ENCODE measurements at regions not wholly inside any gene's neighbourhood (a gene's known extent, or its start where the extent isn't known, plus 50 kb on each side); places are given as distances from the start of the nearest gene placed in this dataset.

DNA sequence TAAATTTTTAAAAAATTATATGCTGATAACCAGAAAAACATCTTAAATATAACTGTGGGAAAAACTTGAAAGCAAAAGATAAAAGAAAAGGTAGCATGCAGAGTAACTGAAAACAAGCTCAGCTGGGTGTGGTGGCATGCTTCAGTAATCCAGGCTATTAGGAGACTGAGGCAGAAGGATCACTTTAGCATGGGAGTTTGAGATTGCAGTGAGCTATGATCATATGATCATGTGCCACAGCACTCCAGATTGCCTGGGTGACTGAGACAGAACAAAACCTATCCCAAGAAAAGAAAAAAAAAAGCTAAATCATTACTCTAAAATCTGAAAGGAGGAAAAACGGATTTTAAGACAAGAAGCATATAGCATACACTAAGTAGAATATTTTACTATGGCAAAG is 1624.0 kb downstream of the AMY1C start:
- H3K9me3 ChIP-seq (ENCODE audit: control insufficient read depth, low read length): no peaks in the 10 kb centered on the region
- no peak overlapping the region for H3K4me3 ChIP-seq (ENCODE audit: extremely low read depth, insufficient read depth, low read length, poor library complexity, severe bottlenecking)
- no peaks in the 10 kb centered on the region for H3K4me1 ChIP-seq (ENCODE audit: control insufficient read depth, insufficient read depth, low read length, poor library complexity, severe bottlenecking)
- WGBS, 2 experiments (ENCODE audit: insufficient coverage in 2 of 2): no CpG with 5 or more reads among the region's 1 CpG
- no peak overlapping the region for H3K27ac ChIP-seq (ENCODE audit: low read depth, low read length, severe bottlenecking)
- H3K36me3 ChIP-seq (ENCODE audit: control insufficient read depth, insufficient read depth, low read length): no peaks in the 10 kb centered on the region

- H3K4me1 ChIP-seq (ENCODE audit: control insufficient read depth, insufficient read depth, low read length, poor library complexity, severe bottlenecking): no peaks in the 10 kb centered on the region
- no CpG with 5 or more reads among the region's 1 CpG for WGBS, 2 experiments (ENCODE audit: insufficient coverage in 2 of 2)
- H3K9me3 ChIP-seq (ENCODE audit: control insufficient read depth, low read length): no peaks in the 10 kb centered on the region
- no peak overlapping the region for H3K4me3 ChIP-seq (ENCODE audit: extremely low read depth, insufficient read depth, low read length, poor library complexity, severe bottlenecking)
- no peaks in the 10 kb centered on the region for H3K36me3 ChIP-seq (ENCODE audit: control insufficient read depth, insufficient read depth, low read length)
- H3K27ac ChIP-seq (ENCODE audit: low read depth, low read length, severe bottlenecking): no peak overlapping the region
Measured at GRCh38 chr1:105386489-105386888, 1636.8 kb downstream of the AMY1C start.

DNA sequence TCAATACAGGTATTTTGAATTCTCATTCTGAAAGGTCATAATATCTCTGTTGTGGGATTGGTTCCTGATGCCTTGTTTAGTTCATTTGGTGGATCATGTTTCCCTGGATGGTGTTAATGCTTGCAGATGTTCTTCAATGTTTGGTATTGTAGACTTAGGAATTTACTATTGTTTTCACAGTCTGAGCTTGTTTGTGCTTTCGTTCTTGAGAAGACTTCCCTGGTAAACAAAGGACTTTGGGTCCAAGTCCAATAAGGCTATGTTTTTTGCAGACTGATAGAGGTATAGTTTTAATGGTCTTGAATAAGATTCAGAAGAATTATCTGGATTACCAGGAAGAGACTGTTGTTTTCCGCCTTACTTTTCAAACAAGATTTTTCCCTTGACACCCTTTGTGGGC is 1646.3 kb downstream of the AMY1C start:
- H3K4me3 ChIP-seq (ENCODE audit: extremely low read depth, insufficient read depth, low read length, poor library complexity, severe bottlenecking): no peak overlapping the region
- 0% methylated on average over 1 of the region's 2 CpGs for whole genome bisulfite sequencing, 2 experiments (ENCODE audit: insufficient coverage in 2 of 2)
- no peaks in the 10 kb centered on the region for H3K4me1 ChIP-seq (ENCODE audit: control insufficient read depth, insufficient read depth, low read length, poor library complexity, severe bottlenecking)
- H3K27ac ChIP-seq (ENCODE audit: low read depth, low read length, severe bottlenecking): no peak overlapping the region
- no peaks in the 10 kb centered on the region for H3K9me3 ChIP-seq (ENCODE audit: control insufficient read depth, low read length)
- H3K36me3 ChIP-seq (ENCODE audit: control insufficient read depth, insufficient read depth, low read length): no peaks in the 10 kb centered on the region

- H3K27ac ChIP-seq (ENCODE audit: low read depth, low read length, severe bottlenecking): no peak overlapping the region
- no peaks in the 10 kb centered on the region for H3K4me1 ChIP-seq (ENCODE audit: control insufficient read depth, insufficient read depth, low read length, poor library complexity, severe bottlenecking)
- H3K36me3 ChIP-seq (ENCODE audit: control insufficient read depth, insufficient read depth, low read length): no peaks in the 10 kb centered on the region
- H3K4me3 ChIP-seq (ENCODE audit: extremely low read depth, insufficient read depth, low read length, poor library complexity, severe bottlenecking): no peak overlapping the region
- H3K9me3 ChIP-seq (ENCODE audit: control insufficient read depth, low read length): no peaks in the 10 kb centered on the region
Measured at GRCh38 chr1:105398909-105399308, 1649.2 kb downstream of the AMY1C start.

- Histone ChIP-seq H3K9me3 (ENCODE audit: control insufficient read depth, low read length) (no peaks in the 10 kb centered on the region), H3K36me3 (ENCODE audit: control insufficient read depth, insufficient read depth, low read length) (no peaks in the 10 kb centered on the region), H3K4me3 (ENCODE audit: extremely low read depth, insufficient read depth, low read length, poor library complexity, severe bottlenecking) (no peak overlapping the region), H3K4me1 (ENCODE audit: control insufficient read depth, insufficient read depth, low read length, poor library complexity, severe bottlenecking) (no peaks in the 10 kb centered on the region), H3K27ac (ENCODE audit: low read depth, low read length, severe bottlenecking) (no peak overlapping the region)
- WGBS, 2 experiments (ENCODE audit: insufficient coverage in 2 of 2): no CpG with 5 or more reads among the region's 1 CpG
Measured at GRCh38 chr1:105399716-105400115, 1650.0 kb downstream of the AMY1C start.

GRCh38 chr1:105416261-105416660 is 1640.2 kb upstream of the PRMT6 start:
- Histone ChIP-seq H3K4me1 (ENCODE audit: control insufficient read depth, insufficient read depth, low read length, poor library complexity, severe bottlenecking) (no peaks in the 10 kb centered on the region), H3K4me3 (ENCODE audit: extremely low read depth, insufficient read depth, low read length, poor library complexity, severe bottlenecking) (no peak overlapping the region), H3K9me3 (ENCODE audit: control insufficient read depth, low read length) (no peaks in the 10 kb centered on the region), H3K27ac (ENCODE audit: low read depth, low read length, severe bottlenecking) (no peak overlapping the region), H3K36me3 (ENCODE audit: control insufficient read depth, insufficient read depth, low read length) (no peaks in the 10 kb centered on the region)
- 57 to 58% methylated on average over 3 of the region's 3 CpGs for whole genome bisulfite sequencing, 2 experiments (ENCODE audit: insufficient coverage in 2 of 2)

DNA sequence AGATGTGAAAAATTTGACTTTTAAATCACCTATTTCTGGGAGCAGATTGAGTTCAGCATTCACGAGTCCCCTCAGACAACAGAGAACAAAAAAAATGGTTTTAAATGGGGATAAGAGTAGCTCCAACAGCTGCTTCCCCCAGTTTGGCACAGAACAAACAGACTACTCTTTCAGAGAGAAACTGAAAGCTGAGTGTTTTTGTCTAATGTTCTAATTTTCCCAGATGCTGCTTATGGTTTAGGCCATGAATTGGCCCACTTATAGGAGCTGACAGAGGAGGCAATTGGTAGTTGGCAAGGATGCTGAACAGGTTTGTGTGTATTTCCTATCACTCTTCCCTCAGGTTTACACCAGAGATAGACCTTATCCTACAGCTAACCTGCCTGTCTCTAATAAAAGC is 1637.4 kb upstream of the PRMT6 start:
- H3K4me1 ChIP-seq (ENCODE audit: control insufficient read depth, insufficient read depth, low read length, poor library complexity, severe bottlenecking): no peaks in the 10 kb centered on the region
- WGBS, 2 experiments (ENCODE audit: insufficient coverage in 2 of 2): 83% methylated on average over 1 of the region's 1 CpG; no CpG with 5 or more reads in 1 of the 2 experiments
- no peak overlapping the region for H3K27ac ChIP-seq (ENCODE audit: low read depth, low read length, severe bottlenecking)
- no peaks in the 10 kb centered on the region for H3K9me3 ChIP-seq (ENCODE audit: control insufficient read depth, low read length)
- no peaks in the 10 kb centered on the region for H3K36me3 ChIP-seq (ENCODE audit: control insufficient read depth, insufficient read depth, low read length)
- H3K4me3 ChIP-seq (ENCODE audit: extremely low read depth, insufficient read depth, low read length, poor library complexity, severe bottlenecking): no peak overlapping the region

GRCh38 chr1:105427543-105427942 is 1628.9 kb upstream of the PRMT6 start:
- Histone ChIP-seq H3K4me1 (ENCODE audit: control insufficient read depth, insufficient read depth, low read length, poor library complexity, severe bottlenecking) (no peaks in the 10 kb centered on the region), H3K36me3 (ENCODE audit: control insufficient read depth, insufficient read depth, low read length) (no peaks in the 10 kb centered on the region), H3K9me3 (ENCODE audit: control insufficient read depth, low read length) (no peaks in the 10 kb centered on the region), H3K27ac (ENCODE audit: low read depth, low read length, severe bottlenecking) (no peak overlapping the region), H3K4me3 (ENCODE audit: extremely low read depth, insufficient read depth, low read length, poor library complexity, severe bottlenecking) (no peak overlapping the region)
- WGBS, 2 experiments (ENCODE audit: insufficient coverage in 2 of 2): 0% methylated on average over 1 of the region's 2 CpGs; no CpG with 5 or more reads in 1 of the 2 experiments

DNA sequence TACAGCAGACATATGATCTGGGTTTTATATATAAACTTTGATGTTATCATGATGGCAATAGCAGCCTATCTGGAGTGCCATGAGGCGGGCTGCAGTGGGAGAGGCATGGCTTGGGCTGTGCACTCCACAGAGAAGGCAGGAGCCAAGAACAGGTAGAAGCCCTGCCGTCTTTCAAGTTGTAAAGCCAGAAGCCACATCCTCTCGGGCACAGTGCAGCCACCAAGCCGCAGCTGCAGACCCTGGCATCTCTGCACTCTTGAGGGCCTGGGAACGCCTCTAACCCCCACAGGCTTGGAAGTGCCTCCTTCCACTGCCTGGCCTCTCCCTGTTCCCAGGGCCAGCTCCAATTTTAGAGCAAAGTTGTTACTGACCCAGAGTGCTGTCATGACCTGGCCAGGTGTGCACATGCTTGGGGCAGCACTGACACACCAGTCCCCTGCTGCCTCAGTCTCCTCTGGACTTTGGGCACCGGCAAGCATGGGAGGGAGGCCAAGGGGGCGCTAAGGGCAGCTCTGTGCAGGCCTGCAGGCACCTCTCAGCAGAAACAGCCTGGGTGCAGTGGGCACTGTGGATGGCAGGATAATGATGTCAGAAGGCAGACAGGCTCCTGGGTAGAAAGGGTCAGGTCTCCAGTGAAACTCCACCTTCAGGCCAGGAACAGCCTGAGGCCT is 1619.8 kb upstream of the PRMT6 start:
- Histone ChIP-seq H3K9me3 (ENCODE audit: control insufficient read depth, low read length) (no peaks in the 10 kb centered on the region), H3K4me1 (ENCODE audit: control insufficient read depth, insufficient read depth, low read length, poor library complexity, severe bottlenecking) (no peaks in the 10 kb centered on the region), H3K27ac (ENCODE audit: low read depth, low read length, severe bottlenecking) (no peak overlapping the region), H3K4me3 (ENCODE audit: extremely low read depth, insufficient read depth, low read length, poor library complexity, severe bottlenecking) (no peak overlapping the region), H3K36me3 (ENCODE audit: control insufficient read depth, insufficient read depth, low read length) (no peaks in the 10 kb centered on the region)
- 86 to 91% methylated on average over 5 to 7 of the region's 7 CpGs for WGBS, 2 experiments (ENCODE audit: insufficient coverage in 2 of 2)

DNA sequence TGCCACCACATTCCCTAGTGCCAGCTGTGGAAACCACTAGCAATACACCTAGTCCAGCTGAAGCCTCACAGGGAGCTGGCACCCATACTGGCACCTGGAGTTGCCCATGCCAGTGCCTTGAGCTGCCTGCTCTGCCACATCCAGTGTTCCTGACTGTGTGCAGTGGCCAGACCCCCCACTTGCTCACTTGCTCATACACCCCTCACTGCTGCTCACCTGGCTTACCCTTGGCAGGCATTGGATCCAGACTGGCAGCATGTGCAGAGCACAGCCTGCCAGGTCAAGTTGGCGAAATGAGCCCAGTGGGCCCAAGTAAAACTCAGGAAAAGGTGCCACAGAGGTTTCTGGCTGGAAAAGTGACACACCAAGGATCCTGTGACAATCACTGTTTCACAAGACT is 1618.6 kb upstream of the PRMT6 start:
- Histone ChIP-seq H3K27ac (ENCODE audit: low read depth, low read length, severe bottlenecking) (no peak overlapping the region), H3K36me3 (ENCODE audit: control insufficient read depth, insufficient read depth, low read length) (no peaks in the 10 kb centered on the region), H3K4me1 (ENCODE audit: control insufficient read depth, insufficient read depth, low read length, poor library complexity, severe bottlenecking) (no peaks in the 10 kb centered on the region), H3K4me3 (ENCODE audit: extremely low read depth, insufficient read depth, low read length, poor library complexity, severe bottlenecking) (no peak overlapping the region), H3K9me3 (ENCODE audit: control insufficient read depth, low read length) (no peaks in the 10 kb centered on the region)
- WGBS, 2 experiments (ENCODE audit: insufficient coverage in 2 of 2): 86 to 100% methylated on average over 1 of the region's 1 CpG

GRCh38 chr1:105442901-105443300 is 1613.6 kb upstream of the PRMT6 start:
- H3K9me3 ChIP-seq (ENCODE audit: control insufficient read depth, low read length): no peaks in the 10 kb centered on the region
- H3K36me3 ChIP-seq (ENCODE audit: control insufficient read depth, insufficient read depth, low read length): no peaks in the 10 kb centered on the region
- 79 to 100% methylated on average over 1 to 3 of the region's 4 CpGs for WGBS, 2 experiments (ENCODE audit: insufficient coverage in 2 of 2)
- H3K27ac ChIP-seq (ENCODE audit: low read depth, low read length, severe bottlenecking): no peak overlapping the region
- no peak overlapping the region for H3K4me3 ChIP-seq (ENCODE audit: extremely low read depth, insufficient read depth, low read length, poor library complexity, severe bottlenecking)
- no peaks in the 10 kb centered on the region for H3K4me1 ChIP-seq (ENCODE audit: control insufficient read depth, insufficient read depth, low read length, poor library complexity, severe bottlenecking)
